ENCODE measurements at regions not wholly inside any gene's neighbourhood (a gene's known extent, or its start where the extent isn't known, plus 50 kb on each side); places are given as distances from the start of the nearest gene placed in this dataset.

GRCh38 chr9:79360387-79361347 is 211.1 kb upstream of the TLE4 start:
- Histone ChIP-seq H3K27me3 (no peaks in the 10 kb centered on the region), H3K9me3 (no peaks in the 10 kb centered on the region), H3K36me3 (no peaks in the 10 kb centered on the region), H3K4me3 (no peak overlapping the region), H3K9ac (ENCODE audit: low read depth in 2 of 2, low read length in 2 of 2) (no peak overlapping the region), H3K4me1 (no peaks in the 10 kb centered on the region), H3K27ac (no peak overlapping the region)
- DNase-seq = no peak
- TF ChIP-seq CTCF (IDR thresholded peaks at IDR 0.05) = no peak
- intact Hi-C loops (cut with DNase I) = no loop called here

GRCh38 chr9:79362100-79363081 is 209.4 kb upstream of the TLE4 start:
- no peak for DNase-seq
- Histone ChIP-seq H3K27me3 (no peaks in the 10 kb centered on the region), H3K9me3 (no peaks in the 10 kb centered on the region), H3K4me3 (no peak overlapping the region), H3K4me1 (no peaks in the 10 kb centered on the region), H3K9ac (ENCODE audit: low read depth in 2 of 2, low read length in 2 of 2) (no peak overlapping the region), H3K27ac (no peak overlapping the region), H3K36me3 (no peaks in the 10 kb centered on the region)
- intact Hi-C loops (cut with DNase I) = no loop called here
- TF ChIP-seq CTCF (IDR thresholded peaks at IDR 0.05) = no peak

- H3K9ac ChIP-seq (ENCODE audit: low read depth in 2 of 2, low read length in 2 of 2) = no peak overlapping the region
- DNase-seq = no peak
- H3K4me3 ChIP-seq = no peak overlapping the region
- no peaks in the 10 kb centered on the region for H3K27me3 ChIP-seq
- intact Hi-C loops (cut with DNase I) = no loop called here
- no peak overlapping the region for H3K27ac ChIP-seq
- no peaks in the 10 kb centered on the region for H3K4me1 ChIP-seq
- no peaks in the 10 kb centered on the region for H3K9me3 ChIP-seq
- no peak for TF ChIP-seq CTCF (IDR thresholded peaks at IDR 0.05)
- no peaks in the 10 kb centered on the region for H3K36me3 ChIP-seq
Measured at GRCh38 chr9:79369676-79370075, 202.1 kb upstream of the TLE4 start.

- TF ChIP-seq CTCF (IDR thresholded peaks at IDR 0.05) = no peak
- intact Hi-C loops (cut with DNase I) = no loop called here
- Histone ChIP-seq H3K27me3 (no peaks in the 10 kb centered on the region), H3K4me1 (no peaks in the 10 kb centered on the region), H3K36me3 (no peaks in the 10 kb centered on the region), H3K4me3 (no peak overlapping the region), H3K9me3 (no peaks in the 10 kb centered on the region), H3K27ac (no peak overlapping the region), H3K9ac (ENCODE audit: low read depth in 2 of 2, low read length in 2 of 2) (no peak overlapping the region)
- no peak for DNase-seq
Measured at GRCh38 chr9:79371301-79371700, 200.5 kb upstream of the TLE4 start.

GRCh38 chr9:79371948-79372555 is 199.7 kb upstream of the TLE4 start:
- intact Hi-C loops (cut with DNase I) = no loop called here

More at GRCh38 chr9:79371948-79372555, 199.7 kb upstream of the TLE4 start:
- DNase-seq = no peak
- H3K9ac ChIP-seq (ENCODE audit: low read depth in 2 of 2, low read length in 2 of 2) = no peak overlapping the region
- no peaks in the 10 kb centered on the region for H3K9me3 ChIP-seq
- H3K36me3 ChIP-seq = no peaks in the 10 kb centered on the region
- no peak overlapping the region for H3K27ac ChIP-seq
- no peaks in the 10 kb centered on the region for H3K27me3 ChIP-seq
- H3K4me3 ChIP-seq = no peak overlapping the region
- no peak for TF ChIP-seq CTCF (IDR thresholded peaks at IDR 0.05)
- H3K4me1 ChIP-seq = no peaks in the 10 kb centered on the region

Measured in colonic mucosa (tissue), 4 donors.